ENCODE measurements at regions not wholly inside any gene's neighbourhood (a gene's known extent, or its start where the extent isn't known, plus 50 kb on each side); places are given as distances from the start of the nearest gene placed in this dataset.

DNA sequence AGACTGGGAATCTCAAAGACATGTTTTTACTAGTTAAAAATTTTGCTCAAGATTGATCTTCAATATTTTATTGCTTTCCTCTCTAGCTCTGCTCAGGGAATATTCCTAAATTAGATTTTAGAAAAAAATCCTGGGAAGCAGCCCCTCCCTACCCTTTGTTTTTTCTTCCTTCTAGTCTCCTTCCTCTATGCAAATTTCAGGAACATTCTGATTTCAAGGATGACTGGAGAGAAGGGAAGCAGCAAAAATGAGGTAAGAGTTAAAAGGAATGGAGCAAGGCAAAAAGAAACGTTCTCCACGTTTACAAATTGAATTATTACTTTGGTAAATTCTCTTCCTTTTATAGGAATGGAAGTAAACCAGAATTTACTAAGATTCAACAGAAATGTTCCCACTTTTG is 493.4 kb upstream of the TUSC1 start:
- Histone ChIP-seq H3K4me1 (no peaks in the 10 kb centered on the region), H3K9me3 (no peaks in the 10 kb centered on the region), H3K27ac (no peak overlapping the region), H3K4me3 (no peak overlapping the region), H3K27me3 (no peaks in the 10 kb centered on the region), H3K36me3 (no peaks in the 10 kb centered on the region)
- DNase-seq (ENCODE audit: extremely low spot score in 2 of 2) = no peak
- TF ChIP-seq POLR2AphosphoS5 (IDR thresholded peaks at IDR 0.05; ENCODE audit: insufficient read depth in 1 of 2, low read depth in 1 of 2) (no peak), POLR2A (IDR thresholded peaks at IDR 0.05) (no peak)
- TF ChIP-seq, protein P1, sequence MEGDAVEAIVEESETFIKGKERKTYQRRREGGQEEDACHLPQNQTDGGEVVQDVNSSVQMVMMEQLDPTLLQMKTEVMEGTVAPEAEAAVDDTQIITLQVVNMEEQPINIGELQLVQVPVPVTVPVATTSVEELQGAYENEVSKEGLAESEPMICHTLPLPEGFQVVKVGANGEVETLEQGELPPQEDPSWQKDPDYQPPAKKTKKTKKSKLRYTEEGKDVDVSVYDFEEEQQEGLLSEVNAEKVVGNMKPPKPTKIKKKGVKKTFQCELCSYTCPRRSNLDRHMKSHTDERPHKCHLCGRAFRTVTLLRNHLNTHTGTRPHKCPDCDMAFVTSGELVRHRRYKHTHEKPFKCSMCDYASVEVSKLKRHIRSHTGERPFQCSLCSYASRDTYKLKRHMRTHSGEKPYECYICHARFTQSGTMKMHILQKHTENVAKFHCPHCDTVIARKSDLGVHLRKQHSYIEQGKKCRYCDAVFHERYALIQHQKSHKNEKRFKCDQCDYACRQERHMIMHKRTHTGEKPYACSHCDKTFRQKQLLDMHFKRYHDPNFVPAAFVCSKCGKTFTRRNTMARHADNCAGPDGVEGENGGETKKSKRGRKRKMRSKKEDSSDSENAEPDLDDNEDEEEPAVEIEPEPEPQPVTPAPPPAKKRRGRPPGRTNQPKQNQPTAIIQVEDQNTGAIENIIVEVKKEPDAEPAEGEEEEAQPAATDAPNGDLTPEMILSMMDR (IDR thresholded peaks at IDR 0.05) = no peak
- intact Hi-C loops (cut with DNase I) = no loop called here

DNA sequence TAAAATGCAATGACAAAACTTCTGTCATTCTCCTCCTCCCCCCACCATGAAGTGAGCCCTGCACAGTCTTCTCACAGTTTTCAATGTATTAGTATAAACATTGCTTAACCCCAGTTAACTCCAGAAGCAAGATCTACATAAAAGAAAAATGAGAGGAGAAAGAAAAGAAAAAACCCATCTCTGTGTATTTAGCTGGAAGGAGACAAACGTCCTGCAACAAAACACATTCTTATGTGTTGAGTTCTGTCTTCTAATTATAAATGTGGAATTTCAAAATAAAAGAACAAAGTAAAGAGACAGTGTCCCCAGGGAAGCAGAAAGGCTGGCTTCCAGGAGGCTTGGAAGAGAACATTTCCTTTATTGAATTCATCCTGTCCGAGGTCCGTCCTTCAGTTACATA is 491.9 kb upstream of the TUSC1 start:
- Histone ChIP-seq H3K4me1 (no peaks in the 10 kb centered on the region), H3K27me3 (no peaks in the 10 kb centered on the region), H3K36me3 (no peaks in the 10 kb centered on the region), H3K9me3 (no peaks in the 10 kb centered on the region), H3K4me3 (no peak overlapping the region), H3K27ac (no peak overlapping the region)
- intact Hi-C loops (cut with DNase I) = no loop called here
- TF ChIP-seq, protein P1 (IDR thresholded peaks at IDR 0.05) = no peak
- TF ChIP-seq POLR2A (IDR thresholded peaks at IDR 0.05) (no peak), POLR2AphosphoS5 (IDR thresholded peaks at IDR 0.05; ENCODE audit: insufficient read depth in 1 of 2, low read depth in 1 of 2) (no peak)
- no peak for DNase-seq (ENCODE audit: extremely low spot score in 2 of 2)

DNA sequence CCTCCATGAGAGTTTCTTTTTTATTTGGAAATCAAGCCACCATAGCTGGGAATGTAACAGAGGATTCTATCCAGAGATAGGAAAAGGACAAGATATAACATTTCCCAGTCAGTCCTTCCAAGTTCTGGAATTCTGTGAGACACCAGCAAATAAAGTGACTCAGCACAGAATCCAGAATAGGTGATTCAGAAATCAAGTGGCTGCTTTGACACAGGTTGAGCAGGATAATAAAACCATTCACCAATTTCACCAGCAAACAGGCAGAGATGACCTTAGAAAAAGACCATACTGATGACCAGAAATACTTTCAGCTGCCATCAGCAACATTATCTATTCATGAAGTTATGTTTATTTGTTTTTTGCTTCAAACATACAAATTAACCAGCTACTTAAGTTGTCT is 491.5 kb upstream of the TUSC1 start:
- no peak overlapping the region for H3K4me3 ChIP-seq
- no peaks in the 10 kb centered on the region for H3K9me3 ChIP-seq
- H3K4me1 ChIP-seq = no peaks in the 10 kb centered on the region
- intact Hi-C loops (cut with DNase I) = no loop called here
- H3K27me3 ChIP-seq = no peaks in the 10 kb centered on the region
- TF ChIP-seq, protein P1 (IDR thresholded peaks at IDR 0.05) = no peak
- TF ChIP-seq POLR2AphosphoS5 (IDR thresholded peaks at IDR 0.05; ENCODE audit: insufficient read depth in 1 of 2, low read depth in 1 of 2) (no peak), POLR2A (IDR thresholded peaks at IDR 0.05) (no peak)
- H3K27ac ChIP-seq = no peak overlapping the region
- DNase-seq (ENCODE audit: extremely low spot score in 2 of 2) = no peak
- H3K36me3 ChIP-seq = no peaks in the 10 kb centered on the region

DNA sequence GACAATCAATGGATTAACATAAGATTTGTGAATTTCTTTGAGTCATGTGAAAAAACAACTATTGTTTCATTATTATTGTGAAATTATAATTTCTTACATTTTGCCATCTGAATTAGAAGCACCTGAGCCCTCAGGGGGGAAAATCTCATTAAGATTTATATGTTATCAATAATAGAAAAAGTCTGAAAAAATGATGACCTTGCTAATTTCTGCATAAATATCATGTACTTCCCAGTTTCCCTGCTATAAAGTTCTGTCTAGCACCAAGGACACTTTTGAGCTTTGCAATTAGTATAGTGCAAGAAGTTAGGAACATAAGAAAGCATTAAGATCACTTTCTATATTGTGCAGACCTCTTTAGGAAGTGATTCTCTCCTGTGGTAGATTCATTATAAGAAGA is 488.3 kb upstream of the TUSC1 start:
- no peaks in the 10 kb centered on the region for H3K36me3 ChIP-seq
- no peak overlapping the region for H3K4me3 ChIP-seq
- no peaks in the 10 kb centered on the region for H3K9me3 ChIP-seq
- DNase-seq (ENCODE audit: extremely low spot score in 2 of 2) = no peak
- H3K27ac ChIP-seq = no peak overlapping the region
- H3K4me1 ChIP-seq = no peaks in the 10 kb centered on the region
- H3K27me3 ChIP-seq = no peaks in the 10 kb centered on the region
- TF ChIP-seq, protein P1 (IDR thresholded peaks at IDR 0.05) = no peak
- TF ChIP-seq POLR2A (IDR thresholded peaks at IDR 0.05) (no peak), POLR2AphosphoS5 (IDR thresholded peaks at IDR 0.05; ENCODE audit: insufficient read depth in 1 of 2, low read depth in 1 of 2) (no peak)
- intact Hi-C loops (cut with DNase I) = no loop called here

DNA sequence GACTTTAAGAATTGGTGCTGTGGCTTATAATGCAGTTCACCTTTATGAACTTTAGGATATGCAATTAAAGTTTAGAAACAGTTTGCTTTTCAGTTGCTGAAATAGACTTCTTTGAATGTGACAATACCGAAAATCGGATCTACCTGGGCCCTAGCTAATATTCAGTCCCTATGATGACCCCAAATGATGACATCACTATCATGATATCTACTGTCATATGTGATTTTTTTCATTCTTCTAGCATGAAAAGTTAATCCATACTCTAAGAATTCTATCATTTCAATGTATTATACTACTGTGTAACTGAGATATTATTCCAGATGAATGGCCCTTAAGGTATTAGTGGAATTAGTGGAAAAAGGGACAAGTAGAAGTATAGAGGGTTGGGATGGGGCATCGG is 487.2 kb upstream of the TUSC1 start:
- Histone ChIP-seq H3K27me3 (no peaks in the 10 kb centered on the region), H3K27ac (no peak overlapping the region), H3K4me1 (no peaks in the 10 kb centered on the region), H3K9me3 (no peaks in the 10 kb centered on the region), H3K4me3 (no peak overlapping the region), H3K36me3 (no peaks in the 10 kb centered on the region)
- TF ChIP-seq POLR2AphosphoS5 (IDR thresholded peaks at IDR 0.05; ENCODE audit: insufficient read depth in 1 of 2, low read depth in 1 of 2) = no peak
- no peak for TF ChIP-seq POLR2A (IDR thresholded peaks at IDR 0.05)
- TF ChIP-seq, protein P1 (IDR thresholded peaks at IDR 0.05) = no peak
- DNase-seq (ENCODE audit: extremely low spot score in 2 of 2) = no peak
- intact Hi-C loops (cut with DNase I) = no loop called here
